ENCODE measurements at regions not wholly inside any gene's neighbourhood (a gene's known extent, or its start where the extent isn't known, plus 50 kb on each side); places are given as distances from the start of the nearest gene placed in this dataset.

DNA sequence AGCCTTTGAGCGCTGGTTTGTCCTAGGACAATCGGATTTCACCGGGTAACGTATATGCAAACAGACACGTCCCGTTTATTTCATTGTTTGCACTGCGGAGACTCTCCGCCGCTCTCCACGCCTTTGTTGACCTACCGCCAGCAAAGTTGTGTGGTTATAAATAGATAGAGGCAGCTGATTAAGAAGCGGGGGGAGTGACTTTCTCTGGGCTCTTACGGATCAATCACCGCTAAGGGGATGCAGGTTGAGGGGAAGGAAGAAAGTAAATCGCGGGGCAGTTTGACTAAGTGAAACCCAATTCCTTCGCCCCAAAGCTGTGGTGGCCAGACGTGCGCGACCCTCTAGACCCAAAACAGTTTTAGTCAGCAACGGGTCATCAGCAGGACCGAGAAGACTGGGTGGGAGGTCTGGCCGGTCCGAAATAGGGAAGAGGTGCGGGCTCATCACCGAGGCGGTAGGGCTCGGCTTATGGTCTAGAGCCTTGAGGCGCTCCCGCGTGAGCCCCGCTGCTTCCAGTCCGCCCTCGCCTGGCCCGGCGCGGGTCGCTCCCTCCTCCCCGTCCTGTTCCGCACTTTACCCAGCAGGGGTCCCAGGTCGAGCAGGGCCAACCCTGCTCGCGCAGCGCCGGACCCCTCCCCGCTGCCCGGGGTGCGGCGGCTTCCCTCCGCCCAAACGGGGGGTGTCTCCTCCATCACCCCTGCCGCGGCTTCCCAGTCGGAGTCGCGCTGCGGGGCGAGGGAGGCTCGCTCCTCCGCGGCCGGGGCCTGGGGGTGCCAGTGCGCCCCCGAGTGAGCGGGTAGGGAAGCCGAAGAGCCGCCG lies 120.8 kb upstream of the RRP15 start:
- peak; percentile 43 for DNase-seq

DNA sequence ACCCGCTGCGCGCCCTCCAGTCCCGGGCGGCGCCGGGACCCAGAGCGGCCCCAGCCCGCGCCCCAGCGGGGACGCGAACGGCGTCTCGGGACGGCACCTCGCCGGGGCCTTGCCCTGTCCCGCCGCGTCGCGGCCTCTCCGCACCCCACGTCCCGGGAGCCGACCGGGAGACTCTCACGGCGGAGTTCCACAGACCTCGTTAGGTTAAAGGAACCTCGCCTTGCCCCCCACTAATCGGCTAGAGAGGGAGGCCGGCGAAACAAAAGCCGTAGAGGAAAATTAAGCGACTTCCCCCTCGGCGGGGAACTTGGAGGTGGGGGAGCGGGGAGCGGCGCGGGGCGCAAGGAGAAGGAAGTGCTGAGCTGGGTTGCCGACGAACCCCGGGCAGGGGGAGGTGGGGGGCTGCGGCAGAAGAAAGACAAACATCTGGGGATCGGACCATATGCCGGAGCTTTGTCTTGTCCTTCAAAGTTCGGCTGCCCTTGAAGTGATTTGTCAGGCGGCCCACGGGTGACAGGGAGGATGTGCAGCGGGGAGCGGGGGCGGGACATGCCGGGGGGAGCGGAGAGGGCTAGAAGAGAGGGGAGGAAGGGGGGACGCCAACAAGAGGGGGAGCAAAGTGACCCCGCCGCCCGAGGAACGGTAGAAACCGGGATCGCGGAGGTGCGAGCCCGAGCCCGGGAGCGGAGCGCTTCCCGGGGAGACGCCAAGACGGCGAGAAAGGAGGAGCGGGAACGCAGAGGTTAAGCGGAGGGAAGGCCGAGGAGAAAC lies 120.0 kb upstream of the RRP15 start:
- peak; percentile 36 for DNase-seq

DNA sequence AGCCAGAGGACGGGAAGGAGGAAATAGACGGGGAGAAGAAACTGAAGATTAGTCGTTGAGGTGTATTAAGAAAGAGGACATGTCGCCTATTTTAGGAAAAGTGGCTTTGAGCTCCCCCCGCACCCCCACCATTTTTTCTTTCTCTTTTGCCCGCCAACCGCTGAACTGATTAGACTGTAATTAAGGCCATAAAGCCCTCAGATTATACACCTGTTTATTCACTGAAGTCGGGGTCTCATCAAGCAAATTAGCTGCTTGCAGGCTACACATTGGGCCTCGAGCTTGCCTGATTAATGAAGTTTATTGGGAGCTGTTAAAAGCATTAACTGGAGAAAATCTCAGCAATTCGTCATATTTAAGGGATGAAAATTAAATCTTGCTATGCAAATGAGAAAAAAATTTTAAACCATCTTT lies 119.4 kb upstream of the RRP15 start:
- no peak for DNase-seq

DNA sequence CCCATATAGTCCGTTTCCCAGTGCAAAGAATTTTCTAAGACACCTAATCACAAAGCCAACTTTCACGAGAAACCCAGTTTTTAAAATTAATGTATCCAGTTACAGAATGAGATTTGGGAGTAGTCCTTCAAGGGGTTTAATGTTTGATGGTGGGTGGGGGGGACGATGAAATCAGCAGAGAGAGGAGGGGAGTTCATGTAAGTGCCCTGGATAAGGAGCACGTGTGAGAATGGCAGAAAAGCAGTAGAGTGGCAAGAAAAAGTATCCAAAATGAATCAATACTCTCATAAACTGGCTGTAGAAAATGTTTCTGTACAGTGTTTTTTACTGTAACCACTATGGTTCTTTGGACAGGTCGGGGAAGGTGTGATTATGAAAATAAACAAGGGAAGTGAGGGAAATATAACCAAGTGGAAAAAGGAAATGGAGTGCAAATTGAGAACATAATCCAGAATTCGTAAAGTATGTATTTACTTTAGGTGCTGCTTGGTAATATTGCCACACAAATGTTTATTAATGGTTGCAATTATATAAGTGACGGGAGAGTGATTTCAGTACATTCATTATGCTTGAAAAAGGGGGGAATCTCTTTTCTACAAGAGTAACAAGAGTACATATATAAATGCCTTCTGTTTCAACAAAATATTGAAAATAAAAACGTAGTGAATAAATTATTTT lies 118.7 kb upstream of the RRP15 start:
- DNase-seq = no peak

DNA sequence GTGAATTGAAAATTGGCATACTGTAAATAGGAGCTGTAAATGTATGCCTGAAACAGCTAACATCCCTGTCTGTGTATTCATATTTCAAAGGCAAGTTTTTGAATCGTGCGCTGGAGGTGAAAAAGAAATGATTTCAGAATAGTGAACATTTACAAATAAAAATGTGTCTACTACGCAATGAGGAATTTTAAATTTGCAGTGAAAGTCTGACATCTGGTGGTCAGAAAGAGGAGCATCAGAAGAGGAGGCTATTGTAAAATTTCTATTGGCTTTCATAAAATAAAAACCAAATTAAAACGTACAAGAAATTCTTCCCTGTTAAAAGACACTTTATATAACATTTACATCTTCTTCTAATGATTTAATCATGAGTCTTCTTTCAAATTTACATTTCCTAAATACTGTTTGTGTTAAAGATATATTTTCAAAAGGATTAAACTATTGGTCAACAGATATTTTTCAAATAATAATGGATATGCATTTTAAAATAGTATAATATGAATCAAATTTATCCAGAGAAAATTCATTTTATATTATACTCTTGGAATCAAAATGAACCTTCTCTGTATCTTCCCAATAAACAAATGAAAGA lies 113.7 kb upstream of the RRP15 start:
- no peak for DNase-seq

DNA sequence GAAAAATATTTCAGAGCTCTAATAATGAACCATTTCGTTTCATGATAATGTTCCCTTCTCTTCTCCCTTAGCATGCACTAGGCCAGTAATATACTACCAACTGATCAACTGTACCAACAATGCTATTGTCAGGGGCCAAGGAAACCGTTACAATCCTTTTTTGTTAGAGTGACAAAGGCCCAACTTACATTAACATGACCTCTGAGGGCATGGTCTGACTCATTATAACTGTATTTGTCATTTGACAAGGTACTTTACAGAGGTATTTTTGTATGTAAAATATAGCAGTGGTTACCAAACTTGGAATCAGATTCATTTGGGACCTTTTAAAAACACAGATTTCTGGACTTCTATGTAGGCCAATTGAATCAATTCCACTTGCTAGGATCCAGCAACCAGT lies 102.6 kb upstream of the RRP15 start:
- DNase-seq = no peak

DNA sequence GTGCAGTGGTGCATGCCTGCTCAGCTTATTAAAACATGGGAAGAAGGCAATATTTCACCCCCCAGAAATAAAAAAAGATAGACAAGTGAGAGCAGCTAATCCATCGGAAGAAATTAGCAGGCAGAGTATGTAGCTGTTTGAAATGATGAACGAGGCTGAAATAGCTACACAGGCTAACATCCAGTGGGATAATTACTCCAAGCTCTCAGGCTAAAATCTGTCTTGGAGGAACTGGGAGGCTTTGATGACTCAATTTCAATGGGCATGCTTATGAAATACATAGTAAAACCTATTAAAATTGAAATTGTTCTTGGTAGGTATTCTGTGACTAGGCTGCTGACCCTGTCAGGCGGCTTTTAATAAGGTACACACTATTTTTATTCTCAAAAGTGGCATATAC lies 84.1 kb upstream of the RRP15 start:
- DNase-seq = no peak

DNA sequence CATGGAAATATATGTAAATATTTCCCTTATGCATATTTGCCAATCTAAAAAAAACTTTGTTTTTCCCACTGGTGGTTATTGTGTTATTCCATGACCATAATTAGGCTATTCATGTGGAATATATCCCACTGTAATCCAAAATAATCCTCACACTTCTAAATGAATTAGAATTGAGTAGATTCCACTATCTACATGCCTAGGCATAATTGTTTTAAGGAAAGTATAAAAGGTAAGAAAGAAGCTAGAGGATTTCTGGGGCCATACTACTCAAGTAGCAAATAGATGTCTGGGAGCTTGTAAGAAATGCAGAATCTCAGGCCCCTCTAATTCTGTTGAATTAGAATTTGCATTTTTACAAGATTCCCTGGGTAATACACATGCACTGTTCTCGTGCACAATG lies 83.5 kb upstream of the RRP15 start:
- no peak for DNase-seq

DNA sequence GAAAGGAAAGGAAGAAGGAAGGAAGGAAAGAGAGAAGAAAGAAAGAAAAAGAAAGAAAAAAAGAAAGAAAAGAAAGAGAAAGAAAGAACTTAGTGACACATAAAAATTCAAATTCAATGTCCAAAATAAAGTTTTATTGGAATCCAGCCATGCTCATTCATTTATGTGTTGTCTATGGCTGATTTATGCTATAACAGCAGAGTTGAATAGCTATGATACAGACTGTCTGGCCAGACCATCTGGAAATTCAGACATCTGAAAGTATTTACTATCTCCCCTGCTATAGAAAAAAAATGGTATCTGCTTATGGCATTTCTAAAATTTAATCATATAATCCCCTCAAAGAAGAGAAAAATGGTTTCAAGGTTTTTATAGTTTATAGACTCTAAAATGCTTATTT lies 79.4 kb upstream of the RRP15 start:
- DNase-seq = no peak

DNA sequence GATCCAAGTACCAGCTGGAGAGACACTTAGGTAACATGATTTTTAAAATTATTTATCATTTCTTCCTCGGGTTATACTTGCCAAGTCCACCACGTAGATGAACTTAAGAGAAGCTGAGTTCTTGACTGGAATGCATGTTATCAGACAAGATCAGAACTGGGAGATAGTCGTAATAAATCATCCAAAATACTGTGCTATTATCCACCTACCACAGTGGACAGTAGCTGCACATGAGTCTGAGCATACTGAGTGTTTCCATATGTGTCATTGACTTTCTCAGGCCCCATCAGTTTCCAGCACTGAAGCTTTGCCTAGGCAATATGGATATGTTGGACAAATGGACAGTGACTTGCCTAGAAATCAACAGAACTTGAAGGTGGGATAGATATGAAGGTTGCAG lies 77.9 kb upstream of the RRP15 start:
- no peak for DNase-seq

DNA sequence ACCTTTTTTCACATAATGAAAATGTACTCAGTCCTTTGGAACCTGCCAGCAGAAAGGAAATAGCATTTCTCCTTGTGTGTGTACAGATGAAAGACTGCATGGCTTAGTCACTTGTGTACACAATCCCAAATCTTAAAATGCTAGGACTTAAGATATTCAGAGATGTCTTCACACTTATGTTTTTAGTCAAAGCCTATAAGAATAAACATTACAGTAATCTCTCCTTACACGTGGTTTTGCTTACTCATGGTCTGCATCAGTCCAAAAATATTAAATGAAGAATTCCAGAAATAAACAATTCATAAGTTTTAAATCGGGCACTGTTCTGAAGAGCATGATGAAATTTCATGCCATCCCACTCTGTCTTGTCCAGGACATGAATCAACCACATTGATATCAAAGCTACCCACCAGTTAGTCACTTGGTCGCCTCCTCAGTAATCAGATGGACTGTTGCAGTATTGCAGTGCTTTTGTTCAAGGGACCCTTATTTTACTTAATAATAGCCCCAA lies 75.7 kb upstream of the RRP15 start:
- DNase-seq = no peak

DNA sequence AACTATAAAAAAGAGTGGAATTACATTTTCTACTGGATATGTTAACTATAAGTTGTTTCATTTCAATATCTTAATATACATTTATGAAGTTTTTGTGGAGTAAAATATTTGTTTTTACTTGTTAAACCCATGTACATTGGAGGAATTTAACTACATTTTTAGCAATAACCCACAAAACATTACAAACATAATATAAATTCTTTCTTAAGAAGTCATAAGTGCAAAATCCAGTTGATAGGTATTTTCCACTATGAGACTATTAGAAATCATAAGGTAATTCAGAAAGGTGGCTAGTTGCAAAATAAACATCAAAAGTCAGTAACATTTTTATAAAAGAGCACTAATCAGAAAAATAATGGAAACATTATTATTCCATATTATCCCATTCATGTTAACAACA lies 73.9 kb upstream of the RRP15 start:
- no peak for DNase-seq

DNA sequence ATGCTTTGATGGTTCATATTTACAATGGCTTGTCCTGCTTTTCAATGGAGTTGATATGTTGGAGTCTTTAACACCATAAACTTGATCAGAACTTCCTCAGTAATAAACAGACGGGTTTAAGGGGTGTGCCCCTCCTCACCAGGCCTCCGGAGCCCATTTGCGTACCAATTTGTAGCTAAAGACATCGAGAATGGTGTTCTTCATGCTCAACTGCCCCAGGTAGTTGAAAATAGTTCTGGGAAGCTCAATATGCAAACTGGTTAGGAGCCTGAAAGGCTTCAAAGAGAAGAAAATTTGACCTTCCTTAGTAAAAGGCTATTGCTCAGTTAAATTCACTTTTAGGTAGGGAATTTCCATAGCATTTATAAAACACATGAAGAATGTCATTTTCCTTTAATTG lies 68.1 kb upstream of the RRP15 start:
- no peak for DNase-seq

DNA sequence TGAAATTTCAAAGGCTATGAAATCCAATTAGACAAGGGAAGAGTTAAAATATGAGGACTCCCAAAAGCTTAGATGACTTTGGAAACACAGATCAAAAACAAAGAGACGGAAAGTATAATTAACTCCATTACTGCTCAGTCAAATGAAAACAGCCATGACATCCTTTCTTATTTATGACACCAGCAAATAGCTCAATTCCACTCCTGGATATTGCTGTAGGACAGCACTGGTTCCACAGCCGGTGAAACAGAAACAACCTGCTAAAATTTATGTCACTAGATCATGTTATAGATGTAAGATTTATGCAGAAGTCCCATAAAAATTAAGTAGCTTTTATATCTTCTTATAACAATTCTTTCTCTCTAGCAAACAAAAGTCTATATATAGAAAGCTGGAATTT lies 65.6 kb upstream of the RRP15 start:
- DNase-seq = no peak

DNA sequence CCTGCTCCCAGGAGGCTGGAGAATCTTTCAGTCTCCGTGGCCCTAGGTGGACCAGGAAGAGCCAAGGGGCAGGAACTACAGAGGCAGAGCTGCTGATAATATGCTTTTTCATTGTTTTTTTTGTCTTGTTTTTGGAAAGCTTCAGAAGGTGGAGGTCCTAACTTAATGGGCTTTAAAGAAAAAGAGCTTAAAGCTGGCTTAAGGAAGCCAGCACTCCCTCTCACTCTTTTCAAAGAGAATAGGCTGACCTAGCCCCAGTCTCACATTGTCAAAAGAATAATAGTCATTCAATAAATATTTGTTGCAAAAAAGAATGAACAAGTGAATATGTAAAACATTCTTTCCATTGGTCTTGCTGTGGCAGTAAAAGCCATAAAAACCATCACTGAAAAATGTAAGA lies 61.0 kb upstream of the RRP15 start:
- no peak for DNase-seq

DNA sequence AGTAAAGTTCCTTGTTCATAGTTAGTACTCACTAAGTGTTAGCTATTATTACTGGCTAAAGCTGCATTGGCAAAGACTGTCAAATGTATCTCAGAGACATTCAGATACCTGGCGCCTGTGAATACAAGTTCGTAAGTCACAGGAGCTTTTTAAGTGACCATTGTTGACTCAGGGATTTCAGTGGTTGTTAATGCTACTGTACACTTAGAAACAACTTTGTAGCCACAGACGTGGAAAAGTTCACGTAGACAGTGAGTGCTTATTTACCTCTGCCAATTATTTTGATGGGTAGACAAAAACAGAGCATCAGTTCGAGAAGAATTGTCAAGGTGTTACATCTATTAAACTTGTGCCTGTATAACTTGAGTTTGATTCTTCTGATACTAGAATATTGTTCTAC lies 59.1 kb upstream of the RRP15 start:
- DNase-seq = no peak
